ENCODE measurements at regions not wholly inside any gene's neighbourhood (a gene's known extent, or its start where the extent isn't known, plus 50 kb on each side); places are given as distances from the start of the nearest gene placed in this dataset.

- Histone ChIP-seq H2AFZ (ENCODE audit: low read length) (no peak overlapping the region), H3K9ac (ENCODE audit: low read length) (no peak overlapping the region), H3K36me3 (ENCODE audit: insufficient read depth, low read length) (no peaks in the 10 kb centered on the region), H3K9me2 (replicated peaks; ENCODE audit: insufficient read depth, low read length) (no peaks in the 10 kb centered on the region), H4K20me1 (ENCODE audit: insufficient read depth, low read depth, low read length) (no peaks in the 10 kb centered on the region), H3K27ac (ENCODE audit: low read length) (no peak overlapping the region), H3K4me3 (ENCODE audit: low read length) (no peak overlapping the region), H3K4me2 (ENCODE audit: low read depth, low read length, poor library complexity, severe bottlenecking) (no peak overlapping the region), H3K79me2 (ENCODE audit: low read length) (no peaks in the 10 kb centered on the region), H3K4me1 (ENCODE audit: low read length) (no peaks in the 10 kb centered on the region), H3K27me3 (ENCODE audit: low read length) (no peaks in the 10 kb centered on the region), H3K9me3 (ENCODE audit: low read length) (peaks cover 10% of the 10 kb centered on the region)
- no peak for DNase-seq
These were observed 130.3 kb downstream of the AXIN2 start for GRCh38 chr17:65431116-65431515.

- Histone ChIP-seq H3K79me2 (ENCODE audit: low read length) (no peaks in the 10 kb centered on the region), H3K4me1 (ENCODE audit: low read length) (no peaks in the 10 kb centered on the region), H3K27me3 (ENCODE audit: low read length) (no peaks in the 10 kb centered on the region), H3K9me3 (ENCODE audit: low read length) (peaks cover 10% of the 10 kb centered on the region), H3K27ac (ENCODE audit: low read length) (no peak overlapping the region), H3K4me3 (ENCODE audit: low read length) (no peak overlapping the region), H3K9ac (ENCODE audit: low read length) (no peak overlapping the region), H3K9me2 (replicated peaks; ENCODE audit: insufficient read depth, low read length) (no peaks in the 10 kb centered on the region), H3K36me3 (ENCODE audit: insufficient read depth, low read length) (no peaks in the 10 kb centered on the region), H3K4me2 (ENCODE audit: low read depth, low read length, poor library complexity, severe bottlenecking) (no peak overlapping the region), H2AFZ (ENCODE audit: low read length) (no peak overlapping the region), H4K20me1 (ENCODE audit: insufficient read depth, low read depth, low read length) (no peaks in the 10 kb centered on the region)
- DNase-seq: no peak
These were observed 131.1 kb downstream of the AXIN2 start for GRCh38 chr17:65430209-65430833.

- H3K27me3 ChIP-seq (ENCODE audit: low read length): 0 out of 2 replicates have a peak, but pooled peaks cover 2% of the 10 kb centered on the region
These were observed 137.9 kb downstream of the AXIN2 start for GRCh38 chr17:65423346-65424140.

GRCh38 chr17:65418622-65419021, 142.8 kb downstream of the AXIN2 start:
- no peak overlapping the region for H3K9ac ChIP-seq (ENCODE audit: low read length)
- no peaks in the 10 kb centered on the region for H4K20me1 ChIP-seq (ENCODE audit: insufficient read depth, low read depth, low read length)
- no peaks in the 10 kb centered on the region for H3K4me1 ChIP-seq (ENCODE audit: low read length)
- no peaks in the 10 kb centered on the region for H3K36me3 ChIP-seq (ENCODE audit: insufficient read depth, low read length)
- H3K79me2 ChIP-seq (ENCODE audit: low read length): no peaks in the 10 kb centered on the region
- no peak for DNase-seq
- H3K27ac ChIP-seq (ENCODE audit: low read length): no peak overlapping the region
- no peak overlapping the region for H3K4me2 ChIP-seq (ENCODE audit: low read depth, low read length, poor library complexity, severe bottlenecking)
- no peaks in the 10 kb centered on the region for H3K27me3 ChIP-seq (ENCODE audit: low read length)
- no peak overlapping the region for H3K4me3 ChIP-seq (ENCODE audit: low read length)
- H2AFZ ChIP-seq (ENCODE audit: low read length): no peak overlapping the region
- no peaks in the 10 kb centered on the region for H3K9me2 ChIP-seq (replicated peaks; ENCODE audit: insufficient read depth, low read length)
- no peaks in the 10 kb centered on the region for H3K9me3 ChIP-seq (ENCODE audit: low read length)

More at GRCh38 chr17:65423346-65424140, 137.9 kb downstream of the AXIN2 start:
- H3K9ac ChIP-seq (ENCODE audit: low read length): no peak overlapping the region
- H2AFZ ChIP-seq (ENCODE audit: low read length): no peak overlapping the region
- DNase-seq: no peak
- H3K9me2 ChIP-seq (replicated peaks; ENCODE audit: insufficient read depth, low read length): no peaks in the 10 kb centered on the region
- no peak overlapping the region for H3K4me2 ChIP-seq (ENCODE audit: low read depth, low read length, poor library complexity, severe bottlenecking)
- no peaks in the 10 kb centered on the region for H3K79me2 ChIP-seq (ENCODE audit: low read length)
- H3K4me1 ChIP-seq (ENCODE audit: low read length): no peaks in the 10 kb centered on the region
- H3K27ac ChIP-seq (ENCODE audit: low read length): no peak overlapping the region
- H3K36me3 ChIP-seq (ENCODE audit: insufficient read depth, low read length): no peaks in the 10 kb centered on the region
- H4K20me1 ChIP-seq (ENCODE audit: insufficient read depth, low read depth, low read length): no peaks in the 10 kb centered on the region
- H3K4me3 ChIP-seq (ENCODE audit: low read length): no peak overlapping the region
- no peaks in the 10 kb centered on the region for H3K9me3 ChIP-seq (ENCODE audit: low read length)

GRCh38 chr17:65417406-65418221, 143.8 kb downstream of the AXIN2 start:
- no peak overlapping the region for H3K4me2 ChIP-seq (ENCODE audit: low read depth, low read length, poor library complexity, severe bottlenecking)
- H3K9ac ChIP-seq (ENCODE audit: low read length): no peak overlapping the region
- H3K27ac ChIP-seq (ENCODE audit: low read length): no peak overlapping the region
- no peak for DNase-seq
- no peak overlapping the region for H2AFZ ChIP-seq (ENCODE audit: low read length)
- H3K4me3 ChIP-seq (ENCODE audit: low read length): no peak overlapping the region
- H3K9me2 ChIP-seq (replicated peaks; ENCODE audit: insufficient read depth, low read length): no peaks in the 10 kb centered on the region
- H4K20me1 ChIP-seq (ENCODE audit: insufficient read depth, low read depth, low read length): no peaks in the 10 kb centered on the region
- H3K36me3 ChIP-seq (ENCODE audit: insufficient read depth, low read length): no peaks in the 10 kb centered on the region
- no peaks in the 10 kb centered on the region for H3K9me3 ChIP-seq (ENCODE audit: low read length)
- H3K4me1 ChIP-seq (ENCODE audit: low read length): no peaks in the 10 kb centered on the region
- H3K27me3 ChIP-seq (ENCODE audit: low read length): no peaks in the 10 kb centered on the region
- H3K79me2 ChIP-seq (ENCODE audit: low read length): no peaks in the 10 kb centered on the region

GRCh38 chr17:65415991-65416390, 145.5 kb downstream of the AXIN2 start:
- Histone ChIP-seq H3K4me3 (ENCODE audit: low read length) (no peak overlapping the region), H3K4me1 (ENCODE audit: low read length) (no peaks in the 10 kb centered on the region), H3K9me2 (replicated peaks; ENCODE audit: insufficient read depth, low read length) (no peaks in the 10 kb centered on the region), H3K27me3 (ENCODE audit: low read length) (no peaks in the 10 kb centered on the region), H3K4me2 (ENCODE audit: low read depth, low read length, poor library complexity, severe bottlenecking) (no peak overlapping the region), H3K36me3 (ENCODE audit: insufficient read depth, low read length) (no peaks in the 10 kb centered on the region), H2AFZ (ENCODE audit: low read length) (no peak overlapping the region), H4K20me1 (ENCODE audit: insufficient read depth, low read depth, low read length) (no peaks in the 10 kb centered on the region), H3K27ac (ENCODE audit: low read length) (no peak overlapping the region), H3K79me2 (ENCODE audit: low read length) (no peaks in the 10 kb centered on the region), H3K9me3 (ENCODE audit: low read length) (no peaks in the 10 kb centered on the region), H3K9ac (ENCODE audit: low read length) (no peak overlapping the region)
- no peak for DNase-seq

GRCh38 chr17:65413390-65413789, 148.1 kb downstream of the AXIN2 start:
- DNase-seq: no peak
- Histone ChIP-seq H3K27ac (ENCODE audit: low read length) (no peak overlapping the region), H3K4me3 (ENCODE audit: low read length) (no peak overlapping the region), H2AFZ (ENCODE audit: low read length) (no peak overlapping the region), H4K20me1 (ENCODE audit: insufficient read depth, low read depth, low read length) (no peaks in the 10 kb centered on the region), H3K9me3 (ENCODE audit: low read length) (no peaks in the 10 kb centered on the region), H3K36me3 (ENCODE audit: insufficient read depth, low read length) (no peaks in the 10 kb centered on the region), H3K4me2 (ENCODE audit: low read depth, low read length, poor library complexity, severe bottlenecking) (no peak overlapping the region), H3K9ac (ENCODE audit: low read length) (no peak overlapping the region), H3K9me2 (replicated peaks; ENCODE audit: insufficient read depth, low read length) (no peaks in the 10 kb centered on the region), H3K79me2 (ENCODE audit: low read length) (no peaks in the 10 kb centered on the region), H3K4me1 (ENCODE audit: low read length) (no peaks in the 10 kb centered on the region), H3K27me3 (ENCODE audit: low read length) (no peaks in the 10 kb centered on the region)

GRCh38 chr17:65409381-65409780, 152.1 kb downstream of the AXIN2 start:
- H3K36me3 ChIP-seq (ENCODE audit: insufficient read depth, low read length): no peaks in the 10 kb centered on the region
- H3K9me2 ChIP-seq (replicated peaks; ENCODE audit: insufficient read depth, low read length): no peaks in the 10 kb centered on the region
- H3K4me3 ChIP-seq (ENCODE audit: low read length): no peak overlapping the region
- no peak overlapping the region for H3K4me2 ChIP-seq (ENCODE audit: low read depth, low read length, poor library complexity, severe bottlenecking)
- H3K9ac ChIP-seq (ENCODE audit: low read length): no peak overlapping the region
- H2AFZ ChIP-seq (ENCODE audit: low read length): no peak overlapping the region
- no peaks in the 10 kb centered on the region for H3K79me2 ChIP-seq (ENCODE audit: low read length)
- no peak overlapping the region for H3K27ac ChIP-seq (ENCODE audit: low read length)
- H3K27me3 ChIP-seq (ENCODE audit: low read length): no peaks in the 10 kb centered on the region
- no peaks in the 10 kb centered on the region for H3K9me3 ChIP-seq (ENCODE audit: low read length)
- H3K4me1 ChIP-seq (ENCODE audit: low read length): no peaks in the 10 kb centered on the region
- no peak for DNase-seq
- no peaks in the 10 kb centered on the region for H4K20me1 ChIP-seq (ENCODE audit: insufficient read depth, low read depth, low read length)
